ENCODE measurements at regions not wholly inside any gene's neighbourhood (a gene's known extent, or its start where the extent isn't known, plus 50 kb on each side); places are given as distances from the start of the nearest gene placed in this dataset.

DNA sequence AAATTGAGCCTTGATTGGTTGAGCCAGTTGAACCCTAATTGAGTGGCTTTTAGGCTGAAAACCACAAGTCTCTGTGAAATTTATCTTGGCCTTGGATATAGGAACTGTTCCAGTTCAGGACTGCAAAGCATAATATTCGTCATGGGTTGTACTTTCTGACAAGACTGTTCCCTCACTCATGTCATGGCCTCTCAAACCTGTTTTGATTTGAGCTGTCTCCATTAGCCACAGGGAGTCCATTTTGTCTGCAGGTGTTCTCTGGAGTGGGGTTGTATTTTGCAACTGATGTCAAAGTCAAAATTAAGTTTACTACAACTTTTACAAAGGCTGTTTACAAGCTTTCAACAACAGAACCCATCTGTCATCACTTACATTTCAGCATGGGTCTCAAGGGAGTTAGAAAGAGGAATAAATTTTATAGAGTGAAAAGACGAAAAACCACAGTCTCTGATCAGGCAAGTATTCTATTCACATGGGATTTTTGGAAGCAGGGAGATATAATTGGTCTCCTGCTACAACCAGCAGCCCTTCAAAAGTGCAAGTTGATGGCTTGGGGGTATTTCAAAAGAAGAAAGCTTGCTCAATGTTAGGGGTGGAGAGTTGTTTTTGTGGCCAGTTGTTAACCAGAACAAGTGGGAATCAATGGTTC is 1716.3 kb downstream of the C4orf33 start:
- Mint-ChIP-seq H3K27me3 (ENCODE audit: unreplicated experiment) (no peaks in the 10 kb centered on the region), H3K9me3 (ENCODE audit: unreplicated experiment) (no peaks in the 10 kb centered on the region), H3K36me3 (ENCODE audit: unreplicated experiment) (peaks cover 4% of the 10 kb centered on the region), H3K27ac (ENCODE audit: unreplicated experiment) (no peak overlapping the region), H3K4me3 (ENCODE audit: unreplicated experiment) (no peak overlapping the region), H3K4me1 (ENCODE audit: low read depth, unreplicated experiment) (peaks cover 2% of the 10 kb centered on the region)
- TF ChIP-seq CTCF (IDR thresholded peaks at IDR 0.05; ENCODE audit: partially characterized antibody, unreplicated experiment), result no peak
- DNase-seq, result no peak

- H3K9me3 Mint-ChIP-seq (ENCODE audit: unreplicated experiment), result no peaks in the 10 kb centered on the region
- no peak overlapping the region for H3K4me3 Mint-ChIP-seq (ENCODE audit: unreplicated experiment)
- no peak overlapping the region for H3K27ac Mint-ChIP-seq (ENCODE audit: unreplicated experiment)
- DNase-seq, result no peak
- peaks cover 4% of the 10 kb centered on the region for H3K36me3 Mint-ChIP-seq (ENCODE audit: unreplicated experiment)
- no peak for TF ChIP-seq CTCF (IDR thresholded peaks at IDR 0.05; ENCODE audit: partially characterized antibody, unreplicated experiment)
- no peaks in the 10 kb centered on the region for H3K4me1 Mint-ChIP-seq (ENCODE audit: low read depth, unreplicated experiment)
- no peaks in the 10 kb centered on the region for H3K27me3 Mint-ChIP-seq (ENCODE audit: unreplicated experiment)
These were observed 1718.9 kb downstream of the C4orf33 start for GRCh38 chr4:130814896-130815295.

DNA sequence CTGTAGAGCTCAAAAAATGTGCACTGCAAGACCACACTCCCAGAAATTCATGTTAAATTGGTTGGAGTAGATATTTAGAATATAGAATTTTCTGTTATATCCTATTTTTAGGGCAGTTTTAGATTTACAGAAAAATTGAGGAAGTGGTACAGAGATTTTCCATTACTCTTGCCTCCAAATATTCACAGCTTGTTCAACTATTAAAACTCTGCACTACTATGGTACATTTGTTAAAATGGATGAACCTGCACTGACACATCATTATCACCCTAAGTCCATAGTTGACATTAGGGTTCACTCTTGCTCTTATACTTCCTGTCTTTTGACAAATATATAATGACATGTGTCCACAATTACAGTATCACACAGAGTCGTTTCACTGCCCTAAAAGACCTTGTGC is 1724.5 kb downstream of the C4orf33 start:
- DNase-seq, result no peak
- H3K9me3 Mint-ChIP-seq (ENCODE audit: unreplicated experiment), result no peaks in the 10 kb centered on the region
- H3K36me3 Mint-ChIP-seq (ENCODE audit: unreplicated experiment), result peaks cover 4% of the 10 kb centered on the region
- H3K27ac Mint-ChIP-seq (ENCODE audit: unreplicated experiment), result no peak overlapping the region
- no peak for TF ChIP-seq CTCF (IDR thresholded peaks at IDR 0.05; ENCODE audit: partially characterized antibody, unreplicated experiment)
- no peaks in the 10 kb centered on the region for H3K27me3 Mint-ChIP-seq (ENCODE audit: unreplicated experiment)
- no peaks in the 10 kb centered on the region for H3K4me1 Mint-ChIP-seq (ENCODE audit: low read depth, unreplicated experiment)
- no peak overlapping the region for H3K4me3 Mint-ChIP-seq (ENCODE audit: unreplicated experiment)

DNA sequence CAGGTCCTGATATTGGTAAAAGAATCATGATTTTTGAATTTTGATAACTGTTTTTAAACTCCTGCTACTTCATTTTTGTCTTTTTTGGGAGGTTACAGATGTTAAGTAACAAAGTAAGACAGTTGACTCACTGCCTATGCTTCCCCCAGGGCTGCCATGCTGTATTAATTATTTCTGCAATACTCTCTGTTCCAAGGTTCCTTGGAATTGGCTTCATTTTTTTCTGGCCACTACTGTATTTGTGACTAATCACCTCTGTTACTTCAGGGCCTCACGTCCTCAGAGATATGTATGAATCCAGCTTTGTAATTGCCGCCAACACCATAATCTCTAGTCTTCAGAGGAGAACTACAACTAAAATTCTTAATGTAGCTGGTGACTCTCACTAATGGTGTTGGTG is 1729.3 kb downstream of the C4orf33 start:
- no peaks in the 10 kb centered on the region for H3K9me3 Mint-ChIP-seq (ENCODE audit: unreplicated experiment)
- H3K4me3 Mint-ChIP-seq (ENCODE audit: unreplicated experiment), result no peak overlapping the region
- H3K36me3 Mint-ChIP-seq (ENCODE audit: unreplicated experiment), result no peaks in the 10 kb centered on the region
- H3K27ac Mint-ChIP-seq (ENCODE audit: unreplicated experiment), result no peak overlapping the region
- no peaks in the 10 kb centered on the region for H3K27me3 Mint-ChIP-seq (ENCODE audit: unreplicated experiment)
- H3K4me1 Mint-ChIP-seq (ENCODE audit: low read depth, unreplicated experiment), result no peaks in the 10 kb centered on the region
- DNase-seq, result no peak
- TF ChIP-seq CTCF (IDR thresholded peaks at IDR 0.05; ENCODE audit: partially characterized antibody, unreplicated experiment), result no peak

DNA sequence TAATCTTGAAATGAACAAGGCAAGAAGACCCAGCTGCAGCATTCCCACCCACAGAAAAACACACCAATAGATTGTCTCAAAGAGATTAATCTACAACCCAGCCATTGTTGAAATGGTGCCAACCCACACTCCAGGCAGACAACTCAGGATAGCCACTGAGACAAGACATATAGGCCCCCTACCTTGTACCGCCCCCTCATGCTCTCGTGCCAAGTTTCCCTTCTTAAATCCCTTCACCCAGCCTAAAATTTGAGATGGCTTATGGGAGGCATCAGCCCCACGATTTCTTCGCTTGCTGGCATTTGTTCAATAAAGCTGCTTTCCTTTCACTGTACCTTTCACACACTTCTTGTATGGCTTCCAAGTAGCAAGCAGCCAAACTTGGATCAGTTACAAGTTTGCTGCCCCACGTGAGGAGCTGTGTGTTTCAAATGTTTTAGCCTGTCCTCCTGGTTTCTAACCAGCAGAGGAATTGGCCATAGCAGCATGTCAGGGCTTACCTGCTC is 1754.1 kb downstream of the C4orf33 start:
- TF ChIP-seq CTCF (IDR thresholded peaks at IDR 0.05; ENCODE audit: partially characterized antibody, unreplicated experiment), result no peak
- no peak for DNase-seq
- Mint-ChIP-seq H3K4me1 (ENCODE audit: low read depth, unreplicated experiment) (no peaks in the 10 kb centered on the region), H3K9me3 (ENCODE audit: unreplicated experiment) (no peaks in the 10 kb centered on the region), H3K36me3 (ENCODE audit: unreplicated experiment) (no peaks in the 10 kb centered on the region), H3K27me3 (ENCODE audit: unreplicated experiment) (peaks cover 2% of the 10 kb centered on the region), H3K4me3 (ENCODE audit: unreplicated experiment) (no peak overlapping the region), H3K27ac (ENCODE audit: unreplicated experiment) (no peak overlapping the region)

All from glutamatergic neuron (in vitro differentiated cells).